HG03558 (cell line): ENCODE measurements at regions not wholly inside any gene's neighbourhood (a gene's known extent, or its start where the extent isn't known, plus 50 kb on each side); places are given as distances from the start of the nearest gene placed in this dataset.

ENCODE experiments used
- ATAC-seq: cut with Tn5 transposase; IDR thresholded peaks from one replicate; pipeline ENCODE4 v1.9.1; 2021; ENCODE audit warnings: moderate number of reproducible peaks; ENCODE audit not compliant: unreplicated experiment; ENCODE audit errors: extremely low read depth

DNA sequence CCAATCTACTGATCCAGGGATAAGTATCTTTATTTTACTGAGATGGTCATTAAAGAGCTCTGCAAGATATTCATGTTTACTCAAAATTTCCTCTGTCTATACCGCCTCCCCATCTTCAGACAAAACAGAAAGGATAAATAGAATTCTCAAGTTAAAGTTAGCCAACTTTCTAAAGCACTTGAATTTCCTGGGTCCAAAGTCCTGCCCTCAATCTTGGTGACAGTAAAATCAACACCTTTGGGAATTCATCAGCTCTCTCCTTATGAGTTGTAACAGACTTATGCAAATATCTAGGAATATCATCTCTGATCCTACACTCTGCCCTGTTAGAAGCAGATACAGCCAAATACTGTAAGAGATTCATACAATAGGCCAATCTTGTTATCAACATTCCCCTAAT, 122.5 kb upstream of the HAAO start:
- no peak for ATAC-seq

DNA sequence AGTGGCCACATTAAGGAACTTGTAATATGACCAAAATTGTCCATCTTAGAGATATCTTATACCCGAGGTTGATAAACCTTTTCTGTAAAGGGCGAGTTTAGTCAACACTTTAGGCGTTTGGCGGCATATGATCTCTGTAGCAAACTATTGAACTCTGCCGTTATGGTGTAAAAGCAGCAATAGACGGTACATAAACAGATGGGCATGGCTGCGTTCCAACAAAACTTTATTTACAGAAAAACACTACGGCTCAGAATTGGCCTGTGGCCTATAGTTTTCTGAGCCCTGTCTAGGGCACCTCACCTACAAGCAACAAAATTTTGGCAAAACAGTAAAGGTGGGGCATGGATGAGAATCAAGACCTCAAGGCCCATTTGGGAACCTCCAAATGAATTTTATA, 121.9 kb upstream of the HAAO start:
- ATAC-seq: no peak

DNA sequence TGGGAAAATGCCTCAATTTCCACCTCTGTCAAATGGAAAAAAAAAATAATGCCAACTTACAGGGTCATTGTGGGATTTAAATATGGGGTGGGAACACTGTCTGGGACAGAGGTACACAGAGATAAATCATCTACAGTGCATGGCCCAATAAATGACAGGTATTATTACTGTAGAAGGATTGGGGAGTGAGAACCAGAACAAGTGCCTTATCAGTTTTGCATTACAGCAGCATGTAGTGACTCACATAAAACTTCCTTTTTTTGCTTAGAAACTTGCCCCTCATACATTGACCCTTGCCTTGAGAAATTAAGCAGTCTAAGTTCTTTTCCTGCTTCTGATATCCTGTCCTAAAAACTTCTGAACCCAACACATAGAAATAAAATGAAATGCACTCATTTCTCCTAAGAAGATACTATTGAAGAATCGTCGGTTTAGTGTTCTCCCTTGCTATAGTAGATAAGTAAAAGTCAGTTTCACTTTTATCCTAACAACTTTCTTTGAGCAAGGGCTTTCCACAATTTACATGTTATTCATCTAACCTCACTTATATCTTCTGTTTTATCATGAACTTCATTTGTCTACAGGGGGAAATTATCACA, 121.0 kb upstream of the HAAO start:
- ATAC-seq: no peak

DNA sequence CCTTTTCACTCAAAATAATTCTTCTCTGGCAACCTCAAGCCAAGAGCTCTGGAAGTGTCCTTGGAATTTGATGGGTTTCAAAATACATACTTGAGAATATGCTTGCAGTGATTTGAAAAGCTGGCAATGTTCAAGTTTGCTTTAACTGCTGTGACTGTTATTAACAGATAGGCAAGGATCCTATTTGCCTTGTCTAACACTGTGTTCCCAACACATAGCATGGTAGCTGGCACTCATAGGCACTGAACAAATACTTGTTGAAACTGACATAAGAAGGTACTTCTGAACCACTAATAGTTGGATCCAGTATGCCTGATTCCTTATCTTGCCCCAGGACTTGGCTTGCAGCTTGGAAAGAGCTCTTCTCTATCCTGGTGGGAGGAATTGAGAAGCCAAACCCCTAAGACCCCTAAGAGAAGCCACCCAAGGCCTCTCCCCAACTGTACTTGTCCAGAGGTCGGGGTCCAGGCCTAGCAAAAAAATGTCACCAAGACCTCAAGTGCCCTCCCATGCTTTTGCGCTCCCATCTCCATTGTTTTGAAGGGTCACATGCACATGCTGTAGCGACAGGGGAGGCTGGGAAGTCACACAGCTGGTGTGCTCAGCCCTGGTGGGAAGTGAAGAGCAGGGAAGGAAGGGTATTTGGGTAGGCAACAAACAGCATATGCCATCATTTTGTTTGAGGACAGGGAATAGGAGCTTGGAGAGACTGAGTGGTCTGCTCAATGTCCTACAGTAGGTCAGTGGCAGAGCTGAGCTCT, 118.4 kb upstream of the HAAO start:
- ATAC-seq: no peak

DNA sequence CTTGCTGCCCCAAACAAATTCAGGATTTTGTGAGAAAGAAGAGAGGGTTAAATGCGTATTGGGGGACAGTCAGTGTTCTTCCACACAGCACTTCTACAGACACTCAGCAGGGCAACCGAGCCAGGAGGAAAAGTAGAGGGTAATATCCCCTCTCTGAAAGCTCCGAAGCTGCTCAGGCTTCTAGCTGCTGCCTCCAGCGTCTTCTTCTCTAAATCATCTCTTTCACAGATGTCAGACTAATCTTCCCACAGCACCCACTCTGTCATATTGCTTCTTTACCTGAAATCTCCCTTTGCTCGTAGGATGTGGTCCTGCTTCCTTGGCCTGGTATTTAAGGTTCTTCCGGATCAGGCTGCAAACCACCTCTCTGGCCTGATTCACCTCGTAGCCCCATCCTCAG, 117.6 kb upstream of the HAAO start:
- ATAC-seq: no peak

DNA sequence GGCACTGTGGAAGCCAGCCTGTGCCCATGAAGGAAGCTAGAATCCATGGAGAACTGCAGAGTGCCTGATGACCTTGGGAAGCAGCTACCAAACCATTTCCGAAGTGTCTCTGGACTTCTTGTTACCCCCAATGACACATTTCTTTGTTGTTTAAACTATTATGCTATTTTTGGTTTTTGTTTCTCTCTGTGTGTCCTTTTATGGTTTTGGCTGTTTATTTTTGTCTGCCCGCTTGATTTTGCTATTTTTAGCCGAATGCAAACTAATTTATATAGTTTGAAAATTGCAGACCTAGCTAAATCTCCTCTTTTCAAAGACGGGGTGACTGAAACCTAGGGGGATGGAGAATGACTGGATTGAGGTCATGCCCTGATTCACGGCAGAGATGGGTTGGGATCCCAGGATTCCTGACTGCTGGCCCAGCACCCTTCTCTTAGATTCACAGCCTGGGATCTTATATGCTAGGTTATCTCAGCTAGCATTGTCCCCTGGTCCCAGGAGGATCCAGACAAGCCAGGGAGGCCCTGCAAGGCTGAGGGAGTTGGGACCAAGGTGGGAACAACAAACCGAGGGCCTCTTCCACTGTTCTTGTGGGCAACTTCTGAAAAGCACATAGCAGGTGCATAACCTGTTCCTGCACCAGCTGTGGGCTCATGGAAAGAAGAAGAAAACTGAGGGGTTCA, 116.3 kb upstream of the HAAO start:
- no peak for ATAC-seq

DNA sequence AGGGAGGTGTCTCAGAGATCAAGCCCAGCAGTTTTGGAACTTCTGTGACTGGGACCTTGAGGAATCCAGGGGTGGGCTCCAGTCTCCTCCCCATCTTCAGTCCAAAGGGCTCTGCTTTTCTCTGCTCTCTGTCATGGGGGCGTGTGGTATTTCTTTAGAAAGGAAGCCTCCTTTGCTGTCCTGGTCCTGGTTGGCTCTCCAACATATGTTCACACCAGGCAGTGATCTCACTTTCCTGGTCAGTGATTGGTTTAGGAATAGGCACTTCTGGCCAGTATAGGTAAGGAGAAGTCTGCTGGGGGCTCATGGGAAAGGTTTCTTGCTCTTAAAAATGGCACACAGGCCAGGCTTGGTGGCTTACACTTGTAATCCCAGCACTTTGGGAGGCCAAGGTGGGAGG, 115.5 kb upstream of the HAAO start:
- no peak for ATAC-seq

DNA sequence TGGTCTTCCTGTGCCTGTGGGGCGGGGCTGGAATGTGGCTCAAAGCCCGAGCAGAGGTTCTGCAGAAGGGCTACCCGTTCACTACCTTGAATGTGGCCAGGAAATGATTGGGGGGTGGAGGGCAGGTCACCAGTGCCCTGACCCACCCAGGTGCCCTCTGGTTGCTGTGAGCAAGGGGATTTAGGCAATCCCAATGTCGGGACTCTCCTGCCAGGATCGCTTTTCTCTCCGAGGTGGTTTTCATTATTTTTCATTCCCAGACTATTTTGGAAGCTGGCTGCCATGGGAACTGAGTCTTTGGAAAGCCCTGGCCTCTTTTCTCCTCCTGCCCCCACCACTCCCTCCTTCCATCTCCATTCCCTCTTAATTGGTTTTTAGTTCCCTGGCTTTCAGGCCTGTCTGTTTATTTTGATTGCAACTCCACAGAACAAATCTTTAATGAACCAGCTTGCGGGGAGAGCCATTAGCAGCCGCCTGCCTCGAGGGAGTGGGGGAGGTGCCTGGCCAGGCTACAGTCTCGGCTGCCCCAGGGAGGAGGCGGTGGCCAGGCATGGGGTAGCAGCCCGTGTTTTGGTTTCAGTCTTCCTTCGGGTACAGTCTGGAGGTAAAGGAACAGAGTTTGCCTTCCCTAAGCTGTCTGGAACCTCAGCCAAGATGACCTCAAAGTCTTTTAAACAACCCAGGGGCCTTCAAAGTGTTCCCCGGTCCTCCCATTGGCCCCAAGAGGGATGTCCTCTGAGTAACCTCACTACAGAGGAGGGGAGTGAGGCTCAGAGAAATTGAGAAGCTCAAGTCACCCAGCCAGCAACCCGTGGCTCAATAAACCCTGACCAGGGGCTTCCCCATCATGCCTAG, 114.4 kb upstream of the HAAO start:
- no peak for ATAC-seq

DNA sequence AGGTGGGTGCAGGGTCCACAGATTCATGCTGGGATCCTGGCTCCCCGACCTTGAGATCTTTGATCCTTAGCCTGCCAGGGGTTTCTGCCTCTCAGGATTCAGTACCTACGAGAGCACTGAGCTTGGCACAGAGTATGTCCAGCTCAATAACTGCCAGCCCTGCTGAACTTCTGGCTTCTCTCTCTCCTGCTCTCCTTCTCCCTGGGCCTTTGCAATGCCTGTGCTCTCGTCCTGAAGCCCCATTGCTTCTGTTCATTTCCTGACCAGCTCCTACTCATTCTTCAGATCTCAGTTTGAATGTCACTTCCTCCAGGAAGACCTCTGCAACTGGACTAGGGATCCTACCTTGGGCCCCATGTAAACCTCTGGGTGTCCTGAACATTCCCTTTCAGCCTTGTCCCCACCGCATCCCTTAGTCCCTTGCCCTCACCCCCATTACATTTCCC, 113.8 kb upstream of the HAAO start:
- ATAC-seq: no peak

DNA sequence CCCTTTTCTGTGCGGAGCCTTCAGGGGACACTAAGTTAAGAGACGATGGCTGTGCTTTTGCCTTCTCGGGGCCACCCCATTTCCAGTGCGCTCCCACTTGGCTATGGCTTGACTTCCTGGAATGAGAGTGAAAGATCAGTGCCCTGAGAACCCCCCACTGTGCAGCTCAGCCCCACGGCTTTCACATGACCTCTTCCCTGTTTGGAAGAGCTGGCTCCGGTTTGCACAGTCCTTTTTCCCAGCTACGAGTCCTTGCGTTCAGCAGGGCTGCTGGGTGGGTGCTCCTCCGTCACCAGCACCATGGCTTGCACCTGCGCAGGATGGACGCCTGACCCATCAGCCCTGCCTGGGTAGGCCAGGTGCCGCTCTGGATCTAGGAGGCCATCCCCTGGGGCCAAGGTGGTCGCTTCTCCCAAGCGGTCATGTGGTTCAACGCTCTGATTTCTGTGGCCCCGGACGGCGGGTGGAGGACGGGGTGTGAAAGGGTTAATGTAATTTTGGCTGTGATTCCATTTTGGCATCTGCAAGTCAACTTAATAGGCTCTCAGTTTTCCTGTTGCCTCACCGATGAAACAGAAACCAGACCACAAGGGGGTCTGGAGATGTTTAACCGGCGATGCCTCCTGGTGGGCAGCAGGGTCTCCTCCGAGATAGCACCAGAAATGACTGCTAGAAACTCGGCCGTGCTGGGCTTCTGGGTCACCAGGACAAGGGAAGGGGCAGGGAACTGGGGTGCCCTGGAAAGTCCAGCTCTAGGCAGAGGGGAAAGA, 113.1 kb upstream of the HAAO start:
- ATAC-seq: no peak

DNA sequence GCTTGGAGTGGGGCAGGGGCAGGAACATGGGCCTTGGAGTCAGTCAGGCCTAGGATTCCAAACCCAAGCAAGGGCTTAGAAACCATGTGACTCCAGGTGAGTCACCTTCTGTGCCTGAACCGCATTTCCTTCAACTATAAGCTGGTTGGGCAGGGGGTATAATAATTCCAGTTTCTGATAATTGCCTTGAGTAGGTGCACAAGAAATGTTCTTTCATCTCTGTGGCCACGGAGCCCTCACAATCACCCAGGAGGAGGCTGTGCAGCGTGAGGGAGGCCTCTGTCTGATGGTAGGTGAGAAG, 112.1 kb upstream of the HAAO start:
- no peak for ATAC-seq

DNA sequence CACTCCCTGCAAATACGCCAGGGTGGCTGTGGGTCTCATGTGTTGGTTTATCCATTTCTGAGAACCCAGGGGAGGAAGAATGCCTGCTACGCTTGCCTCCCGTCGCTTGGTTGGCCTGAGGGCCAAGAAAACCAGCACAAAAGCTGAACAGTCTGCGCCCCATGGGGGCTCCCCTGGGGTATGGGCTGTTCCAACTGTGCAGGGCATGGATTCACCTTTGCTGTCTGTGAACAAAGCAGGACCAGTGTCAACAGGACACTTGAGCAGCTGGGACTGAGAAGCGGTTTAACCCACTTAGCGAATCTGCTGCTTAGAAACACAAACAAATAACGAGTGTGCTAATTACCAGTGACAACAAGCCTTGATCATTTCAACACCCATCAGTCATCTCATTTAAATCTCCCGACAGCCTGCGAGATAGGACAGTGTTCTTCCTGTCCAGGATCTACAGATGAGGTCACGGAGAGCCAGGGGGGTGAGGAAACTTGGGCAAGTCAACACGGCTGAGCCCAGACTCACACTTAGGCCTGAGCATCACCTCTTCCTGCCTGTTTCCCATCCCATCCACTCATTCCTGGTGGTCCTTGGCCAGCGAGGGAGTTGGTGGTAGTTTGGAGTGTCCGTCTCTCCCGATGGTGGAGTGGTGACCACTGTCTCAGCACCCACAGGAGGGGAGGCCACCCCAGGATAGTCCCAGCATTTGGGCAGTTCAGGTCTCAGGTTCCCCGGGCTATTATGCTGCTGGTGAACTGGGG, 111.6 kb upstream of the HAAO start:
- ATAC-seq: no peak

DNA sequence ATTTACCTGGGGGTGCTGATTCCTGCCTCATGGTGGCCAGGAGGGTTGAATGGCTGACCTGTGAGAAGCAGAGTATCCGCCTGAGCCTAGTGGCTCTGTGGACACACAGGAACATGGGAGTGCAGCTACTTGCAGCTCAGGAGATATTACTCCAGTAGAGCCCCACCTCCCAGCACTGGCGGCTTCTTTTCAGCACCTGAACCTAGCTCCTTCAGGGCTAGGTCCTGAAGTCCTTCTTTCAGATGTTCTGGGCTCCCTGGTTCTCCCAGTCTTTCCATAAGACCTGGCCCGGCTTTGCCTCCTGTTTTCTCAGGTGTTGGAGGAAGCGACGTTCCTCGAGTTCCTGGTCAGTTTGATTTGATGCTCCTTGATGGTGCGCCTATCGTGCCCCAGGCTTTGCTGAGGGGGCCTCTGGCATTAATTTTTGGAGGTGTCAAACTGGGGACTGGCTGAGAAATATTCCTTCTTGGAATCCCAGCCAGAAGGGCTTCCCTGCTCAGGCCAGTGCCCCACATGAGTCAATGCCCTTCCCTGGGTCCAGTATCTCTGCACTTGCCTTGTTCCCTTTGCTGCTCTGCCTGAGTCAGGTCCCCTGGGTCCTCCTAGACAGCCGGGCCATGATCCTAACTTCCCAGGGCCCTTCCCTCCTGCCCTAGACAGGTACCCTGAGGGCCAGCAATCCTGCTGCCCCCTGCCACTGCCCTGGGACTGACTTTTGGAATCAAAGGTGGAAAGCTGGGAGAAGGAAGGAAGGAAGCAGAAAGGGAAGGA, 110.7 kb upstream of the HAAO start:
- ATAC-seq: no peak

DNA sequence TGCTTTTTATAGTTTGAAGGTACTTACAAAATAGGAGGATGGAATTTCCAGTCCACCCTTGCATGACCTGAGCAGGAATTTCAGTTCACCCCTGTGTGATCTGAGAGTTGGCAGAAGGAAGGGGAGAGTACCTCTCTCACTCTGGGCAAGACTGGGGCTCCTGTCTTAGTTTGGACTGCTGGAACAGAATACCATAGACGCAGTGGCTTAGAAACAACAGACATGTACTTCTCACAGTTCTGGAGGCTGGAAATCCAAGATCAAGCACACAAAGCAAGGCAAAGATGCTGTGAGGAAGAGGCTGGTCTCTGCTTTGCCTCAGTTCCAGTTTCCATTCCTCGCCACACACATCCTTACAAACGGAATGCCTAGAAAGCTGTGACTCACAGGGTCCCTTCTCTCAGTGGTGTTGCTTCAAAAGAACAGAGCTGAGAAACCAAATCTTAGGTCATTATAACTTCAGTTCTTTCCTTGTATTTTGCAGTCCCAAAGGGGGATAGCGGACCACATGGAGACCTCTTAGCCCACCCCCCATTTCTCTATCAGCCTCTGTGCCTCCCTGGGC, 108.8 kb upstream of the HAAO start:
- no peak for ATAC-seq

DNA sequence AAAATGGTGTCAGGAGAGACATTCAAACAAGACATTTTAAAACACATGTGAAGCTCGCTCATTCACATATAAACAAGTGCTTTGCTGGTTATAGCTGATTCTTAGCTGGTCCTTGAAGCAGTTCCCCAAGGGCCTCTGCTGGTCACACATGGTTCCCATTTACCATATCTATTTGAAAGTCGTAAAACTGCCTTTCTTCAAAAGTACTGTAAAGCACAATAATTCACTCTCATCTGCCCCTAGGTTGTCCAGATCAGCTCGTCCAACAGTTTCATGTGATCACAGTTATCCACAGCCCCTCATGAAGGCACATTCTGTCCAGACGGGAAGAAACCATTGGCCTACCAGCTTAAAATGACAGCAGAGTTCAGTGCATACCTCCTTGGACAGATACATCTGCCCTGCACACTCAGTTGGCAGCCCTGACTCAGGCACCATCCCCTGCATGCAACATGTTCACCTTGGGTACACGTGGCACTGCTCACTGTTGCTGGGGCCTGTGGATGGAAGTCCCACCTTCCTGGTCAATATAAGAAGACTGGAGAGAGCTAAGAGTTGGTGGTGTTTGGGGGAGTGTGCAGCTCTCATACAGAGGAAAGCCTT, 108.0 kb upstream of the HAAO start:
- no peak for ATAC-seq

DNA sequence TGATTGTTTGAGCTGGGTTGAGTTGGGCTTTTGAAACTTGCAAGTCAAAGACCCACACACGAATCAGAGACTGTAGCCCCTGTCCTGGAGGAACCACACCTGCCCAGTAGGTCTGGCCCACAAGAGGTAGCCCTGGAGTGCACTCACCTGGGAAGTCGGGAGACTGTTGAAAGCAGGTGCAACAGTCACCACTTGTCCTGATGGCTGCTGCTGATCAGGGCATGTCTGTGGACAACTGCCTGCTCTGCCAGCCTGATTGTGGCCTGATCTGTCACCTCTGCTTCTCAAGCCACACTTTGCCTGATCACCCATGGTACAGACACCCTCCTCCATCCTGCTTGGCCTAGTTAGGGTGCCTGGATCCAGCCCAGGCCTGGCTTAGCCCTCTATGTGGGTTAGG, 105.0 kb upstream of the HAAO start:
- no peak for ATAC-seq

DNA sequence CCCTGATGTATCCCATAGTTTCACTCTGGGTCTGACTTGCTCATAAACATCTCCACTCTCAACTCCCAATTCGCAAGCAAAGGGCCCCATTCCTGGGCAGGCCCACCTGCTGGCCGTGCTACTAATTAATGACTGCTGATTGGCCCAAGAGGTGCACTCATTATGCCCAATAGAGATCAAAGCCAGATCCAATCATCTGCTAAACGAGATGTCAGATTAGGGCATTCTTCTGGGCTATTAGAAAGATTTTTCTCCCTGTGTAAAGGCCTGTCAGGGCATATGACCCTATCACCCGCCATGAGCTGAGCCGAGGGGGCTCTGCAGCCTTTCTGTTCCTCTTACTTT, 103.4 kb upstream of the HAAO start:
- ATAC-seq: no peak

DNA sequence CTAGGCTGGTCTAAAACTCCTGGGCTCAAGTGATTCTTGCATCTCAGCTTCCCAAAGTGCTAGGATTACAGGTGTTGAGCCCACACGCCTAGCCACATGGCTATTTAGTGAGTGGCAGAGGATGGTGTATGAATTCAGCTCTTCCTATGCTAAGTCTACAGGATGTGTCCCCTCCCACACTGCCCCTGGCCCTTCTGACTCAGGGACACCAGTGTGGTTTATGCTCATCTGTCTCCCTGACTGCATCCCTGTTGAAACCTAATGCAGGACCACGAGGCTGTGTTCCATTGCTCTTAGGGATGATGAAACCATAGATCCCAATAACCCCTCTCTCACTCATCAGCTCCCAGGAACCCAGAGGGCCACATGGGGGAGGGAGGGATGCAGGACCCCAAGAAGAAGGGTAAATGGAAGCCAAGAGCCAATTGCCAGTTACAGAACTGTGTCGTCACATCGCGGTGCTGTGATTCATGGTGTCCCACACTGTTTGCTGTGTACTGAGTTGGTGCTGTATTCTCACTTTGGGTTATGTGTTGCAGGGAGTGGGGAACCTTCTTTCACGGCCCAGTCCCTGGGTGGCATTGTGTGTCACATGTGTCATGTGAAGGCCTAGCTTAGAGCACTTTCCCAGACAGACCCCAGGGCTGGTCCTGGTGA, 102.9 kb upstream of the HAAO start:
- no peak for ATAC-seq
